ENCODE measurements at regions not wholly inside any gene's neighbourhood (a gene's known extent, or its start where the extent isn't known, plus 50 kb on each side); places are given as distances from the start of the nearest gene placed in this dataset.

GRCh38 chr3:16114930-16115329 is 59.5 kb upstream of the GALNT15 start:
- no peak for TF ChIP-seq CTCF (IDR thresholded peaks at IDR 0.05; ENCODE audit: borderline replicate concordance, insufficient read depth, low read depth, low read length)
- no peak overlapping the region for H3K4me3 ChIP-seq (ENCODE audit: low read depth, low read length)

GRCh38 chr3:16118396-16118795 is 56.1 kb upstream of the GALNT15 start:
- no peak for TF ChIP-seq CTCF (IDR thresholded peaks at IDR 0.05; ENCODE audit: borderline replicate concordance, insufficient read depth, low read depth, low read length)
- no peak overlapping the region for H3K4me3 ChIP-seq (ENCODE audit: low read depth, low read length)

GRCh38 chr3:16119887-16120286 is 54.6 kb upstream of the GALNT15 start:
- no peak for TF ChIP-seq CTCF (IDR thresholded peaks at IDR 0.05; ENCODE audit: borderline replicate concordance, insufficient read depth, low read depth, low read length)
- no peak overlapping the region for H3K4me3 ChIP-seq (ENCODE audit: low read depth, low read length)

- no peak overlapping the region for H3K4me3 ChIP-seq (ENCODE audit: low read depth, low read length)
- no peak for TF ChIP-seq CTCF (IDR thresholded peaks at IDR 0.05; ENCODE audit: borderline replicate concordance, insufficient read depth, low read depth, low read length)
These were observed 53.1 kb upstream of the GALNT15 start for GRCh38 chr3:16121391-16121790.

GRCh38 chr3:16122155-16122554 is 52.3 kb upstream of the GALNT15 start:
- TF ChIP-seq CTCF (IDR thresholded peaks at IDR 0.05; ENCODE audit: borderline replicate concordance, insufficient read depth, low read depth, low read length), result no peak
- H3K4me3 ChIP-seq (ENCODE audit: low read depth, low read length), result no peak overlapping the region

- no peak for TF ChIP-seq CTCF (IDR thresholded peaks at IDR 0.05; ENCODE audit: borderline replicate concordance, insufficient read depth, low read depth, low read length)
- no peak overlapping the region for H3K4me3 ChIP-seq (ENCODE audit: low read depth, low read length)
These were observed 51.8 kb upstream of the GALNT15 start for GRCh38 chr3:16122661-16123060.

GRCh38 chr3:16124636-16125035 is 49.8 kb upstream of the GALNT15 start:
- TF ChIP-seq CTCF (IDR thresholded peaks at IDR 0.05; ENCODE audit: borderline replicate concordance, insufficient read depth, low read depth, low read length), result no peak
- no peak overlapping the region for H3K4me3 ChIP-seq (ENCODE audit: low read depth, low read length)
